ENCODE measurements at regions not wholly inside any gene's neighbourhood (a gene's known extent, or its start where the extent isn't known, plus 50 kb on each side); places are given as distances from the start of the nearest gene placed in this dataset.

DNA sequence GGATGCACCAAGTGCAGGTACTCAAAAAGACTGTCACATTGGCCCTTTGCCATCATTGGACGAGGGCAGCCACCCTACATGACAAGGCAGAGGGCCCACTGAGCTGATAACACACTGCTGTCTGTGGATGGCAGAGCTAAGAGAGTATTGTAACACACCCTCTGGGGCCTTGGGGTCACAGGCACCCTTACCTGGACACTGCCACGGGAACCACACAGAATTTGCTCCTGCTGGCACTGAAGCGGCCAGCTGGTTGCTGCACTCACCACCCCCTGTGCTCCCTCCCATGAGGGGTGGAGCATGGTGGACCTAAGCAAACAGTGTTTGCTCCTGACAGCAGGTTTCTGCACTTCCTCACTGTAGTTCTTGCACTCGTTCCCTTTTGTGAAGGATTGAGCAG lies 208.2 kb upstream of the SGO1 start:
- CTCF ChIA-PET, result no interaction called here
- intact Hi-C loops (cut with micrococcal nuclease; ENCODE audit: unreplicated experiment), result no loop called here

DNA sequence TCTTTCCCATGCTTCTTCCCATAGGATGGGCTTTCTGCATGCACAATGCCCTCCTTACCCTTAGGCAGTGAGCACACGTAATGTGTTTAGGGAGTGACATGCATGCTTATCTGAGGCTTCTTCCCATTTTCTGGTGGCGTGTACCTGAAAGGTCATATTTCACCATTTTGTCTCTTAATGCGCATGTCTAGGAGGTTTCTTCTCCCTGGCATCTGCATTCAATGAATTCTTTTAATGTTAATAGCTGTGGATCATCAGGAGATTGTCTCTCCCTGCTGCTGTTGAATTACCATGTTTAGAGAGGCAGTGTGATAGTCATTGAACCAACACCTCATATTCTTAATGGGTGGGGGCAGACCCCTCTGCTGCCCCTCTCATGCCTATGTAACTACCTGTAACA lies 205.6 kb upstream of the SGO1 start:
- H3K27ac Mint-ChIP-seq (ENCODE audit: unreplicated experiment), result no peak overlapping the region
- ChIA-PET CTCF (no interaction called here), POLR2A (no interaction called here)
- H3K9me3 Mint-ChIP-seq (ENCODE audit: unreplicated experiment), result no peaks in the 10 kb centered on the region
- BruUV-seq (replicated peaks), result no TSS peak
- Histone ChIP-seq H3K4me3 (ENCODE audit: low read depth, low read length) (no peak overlapping the region), H3K27me3 (replicated peaks; ENCODE audit: control insufficient read depth, insufficient read depth, low read length) (no peaks in the 10 kb centered on the region), H3K9me3 (no peaks in the 10 kb centered on the region), H3K4me1 (no peaks in the 10 kb centered on the region), H3K36me3 (ENCODE audit: control insufficient read depth, insufficient read depth, low read length) (no peaks in the 10 kb centered on the region)
- H3K36me3 Mint-ChIP-seq (ENCODE audit: insufficient read depth, unreplicated experiment), result no peaks in the 10 kb centered on the region
- TF ChIP-seq, protein P1, sequence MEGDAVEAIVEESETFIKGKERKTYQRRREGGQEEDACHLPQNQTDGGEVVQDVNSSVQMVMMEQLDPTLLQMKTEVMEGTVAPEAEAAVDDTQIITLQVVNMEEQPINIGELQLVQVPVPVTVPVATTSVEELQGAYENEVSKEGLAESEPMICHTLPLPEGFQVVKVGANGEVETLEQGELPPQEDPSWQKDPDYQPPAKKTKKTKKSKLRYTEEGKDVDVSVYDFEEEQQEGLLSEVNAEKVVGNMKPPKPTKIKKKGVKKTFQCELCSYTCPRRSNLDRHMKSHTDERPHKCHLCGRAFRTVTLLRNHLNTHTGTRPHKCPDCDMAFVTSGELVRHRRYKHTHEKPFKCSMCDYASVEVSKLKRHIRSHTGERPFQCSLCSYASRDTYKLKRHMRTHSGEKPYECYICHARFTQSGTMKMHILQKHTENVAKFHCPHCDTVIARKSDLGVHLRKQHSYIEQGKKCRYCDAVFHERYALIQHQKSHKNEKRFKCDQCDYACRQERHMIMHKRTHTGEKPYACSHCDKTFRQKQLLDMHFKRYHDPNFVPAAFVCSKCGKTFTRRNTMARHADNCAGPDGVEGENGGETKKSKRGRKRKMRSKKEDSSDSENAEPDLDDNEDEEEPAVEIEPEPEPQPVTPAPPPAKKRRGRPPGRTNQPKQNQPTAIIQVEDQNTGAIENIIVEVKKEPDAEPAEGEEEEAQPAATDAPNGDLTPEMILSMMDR (IDR thresholded peaks at IDR 0.05; ENCODE audit: insufficient read depth in 1 of 2, low read depth in 1 of 2, low read length in 1 of 2, severe bottlenecking in 1 of 2, unreplicated experiment in 1 of 2), result no peak
- H3K27me3 Mint-ChIP-seq (ENCODE audit: insufficient read depth, unreplicated experiment), result no peaks in the 10 kb centered on the region
- intact Hi-C loops (cut with micrococcal nuclease; ENCODE audit: unreplicated experiment), result no loop called here
- no peaks in the 10 kb centered on the region for H3K4me1 Mint-ChIP-seq (ENCODE audit: low read depth, unreplicated experiment)
- H3K4me3 Mint-ChIP-seq (ENCODE audit: unreplicated experiment), result no peak overlapping the region
- no peak for DNase-seq

More for the DNA sequence above, 208.2 kb upstream of the SGO1 start:
- Mint-ChIP-seq H3K27ac (ENCODE audit: unreplicated experiment) (no peak overlapping the region), H3K27me3 (ENCODE audit: insufficient read depth, unreplicated experiment) (no peaks in the 10 kb centered on the region), H3K4me1 (ENCODE audit: low read depth, unreplicated experiment) (no peaks in the 10 kb centered on the region), H3K4me3 (ENCODE audit: unreplicated experiment) (no peak overlapping the region), H3K36me3 (ENCODE audit: insufficient read depth, unreplicated experiment) (no peaks in the 10 kb centered on the region), H3K9me3 (ENCODE audit: unreplicated experiment) (no peaks in the 10 kb centered on the region)
- no peak for DNase-seq
- no peaks in the 10 kb centered on the region for H3K4me1 ChIP-seq
- no peaks in the 10 kb centered on the region for H3K36me3 ChIP-seq (ENCODE audit: control insufficient read depth, insufficient read depth, low read length)
- no peak overlapping the region for H3K4me3 ChIP-seq (ENCODE audit: low read depth, low read length)
- TF ChIP-seq, protein P1 (IDR thresholded peaks at IDR 0.05; ENCODE audit: insufficient read depth in 1 of 2, low read depth in 1 of 2, low read length in 1 of 2, severe bottlenecking in 1 of 2, unreplicated experiment in 1 of 2), result no peak
- no peaks in the 10 kb centered on the region for H3K27me3 ChIP-seq (replicated peaks; ENCODE audit: control insufficient read depth, insufficient read depth, low read length)
- BruUV-seq (replicated peaks), result no TSS peak
- POLR2A ChIA-PET, result no interaction called here
- no peaks in the 10 kb centered on the region for H3K9me3 ChIP-seq

DNA sequence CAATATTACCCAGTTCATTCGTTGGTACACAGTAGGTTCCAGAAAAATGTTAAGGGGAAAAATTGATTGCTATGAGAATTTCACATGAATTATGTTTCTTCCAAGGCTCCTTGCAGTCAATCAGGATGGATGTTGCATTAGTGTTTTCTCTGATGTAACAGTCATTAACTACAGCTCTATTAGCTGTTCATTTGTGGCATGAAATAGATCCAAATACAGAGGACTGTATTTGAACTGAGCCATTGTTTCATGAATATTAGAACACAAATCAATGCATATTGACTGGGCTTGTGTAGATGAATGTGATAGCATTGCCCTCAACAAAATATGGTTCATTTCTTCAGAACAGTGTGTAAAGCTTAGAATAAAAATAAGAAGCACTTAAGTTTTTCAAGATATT lies 203.0 kb upstream of the SGO1 start:
- H3K27me3 Mint-ChIP-seq (ENCODE audit: insufficient read depth, unreplicated experiment), result no peaks in the 10 kb centered on the region
- ChIA-PET POLR2A (no interaction called here), CTCF (no interaction called here)
- no TSS peak for BruUV-seq (replicated peaks)
- no peaks in the 10 kb centered on the region for H3K4me1 Mint-ChIP-seq (ENCODE audit: low read depth, unreplicated experiment)
- Histone ChIP-seq H3K36me3 (ENCODE audit: control insufficient read depth, insufficient read depth, low read length) (no peaks in the 10 kb centered on the region), H3K27me3 (replicated peaks; ENCODE audit: control insufficient read depth, insufficient read depth, low read length) (no peaks in the 10 kb centered on the region), H3K4me3 (ENCODE audit: low read depth, low read length) (no peak overlapping the region), H3K4me1 (no peaks in the 10 kb centered on the region), H3K9me3 (no peaks in the 10 kb centered on the region)
- H3K9me3 Mint-ChIP-seq (ENCODE audit: unreplicated experiment), result no peaks in the 10 kb centered on the region
- TF ChIP-seq, protein P1 (IDR thresholded peaks at IDR 0.05; ENCODE audit: insufficient read depth in 1 of 2, low read depth in 1 of 2, low read length in 1 of 2, severe bottlenecking in 1 of 2, unreplicated experiment in 1 of 2), result no peak
- no peak for DNase-seq
- H3K4me3 Mint-ChIP-seq (ENCODE audit: unreplicated experiment), result no peak overlapping the region
- no peak overlapping the region for H3K27ac Mint-ChIP-seq (ENCODE audit: unreplicated experiment)
- no peaks in the 10 kb centered on the region for H3K36me3 Mint-ChIP-seq (ENCODE audit: insufficient read depth, unreplicated experiment)
- intact Hi-C loops (cut with micrococcal nuclease; ENCODE audit: unreplicated experiment), result no loop called here

Measured in Caco-2 (cell line).